Activated CD4-positive, alpha-beta memory T cell treated with anti-CD3 and anti-CD28 coated beads for 36 hours (primary cell): ENCODE measurements at regions not wholly inside any gene's neighbourhood (a gene's known extent, or its start where the extent isn't known, plus 50 kb on each side); places are given as distances from the start of the nearest gene placed in this dataset.

Experiments
- CTCF ChIA-PET: fragments of 350-600 bp; sonication (Branson Sonifier 250); formaldehyde crosslinking; loops from one replicate; lab custom pipeline; 2021; ENCODE audit warnings: antibody characterized with exemption, inconsistent platforms; lab: Charles Lee
- POLR2A ChIA-PET: fragments of 350-600 bp; sonication (Branson Sonifier 250); formaldehyde crosslinking; loops from one replicate; lab custom pipeline; 2021; ENCODE audit warnings: antibody characterized with exemption; lab: Charles Lee
- DNase-seq: peaks from one replicate; pipeline ENCODE4 v3.0.0-alpha.2; 2020
- H3K27ac Mint-ChIP-seq: one replicate; pipeline ENCODE4 v1.8.0; 2021; ENCODE audit warnings: mixed read lengths
- H3K27me3 Mint-ChIP-seq: one replicate; pipeline ENCODE4 v1.8.0; 2021; ENCODE audit warnings: mixed read lengths
- H3K36me3 Mint-ChIP-seq: one replicate; pipeline ENCODE4 v1.8.0; 2021; ENCODE audit warnings: mixed read lengths
- H3K4me1 Mint-ChIP-seq: one replicate; pipeline ENCODE4 v1.8.0; 2021; ENCODE audit warnings: low read depth, mixed read lengths
- H3K4me3 Mint-ChIP-seq: one replicate; pipeline ENCODE4 v1.8.0; 2021; ENCODE audit warnings: mild to moderate bottlenecking, mixed read lengths
- H3K9me3 Mint-ChIP-seq: one replicate; pipeline ENCODE4 v1.8.0; 2021; ENCODE audit warnings: mixed read lengths
- intact Hi-C: fragments of 100-400 bp; cut with micrococcal nuclease; formaldehyde crosslinking; loops from one replicate; pipeline ENCODE4 v1.15.1; 2023

GRCh38 chr16:88317613-88317965 is 65.2 kb upstream of the ZNF469 start:
- CTCF ChIA-PET, result no interaction called here
- peaks cover 6% of the 10 kb centered on the region for H3K27me3 Mint-ChIP-seq
- peaks cover 1% of the 10 kb centered on the region for H3K9me3 Mint-ChIP-seq
- no peaks in the 10 kb centered on the region for H3K4me1 Mint-ChIP-seq
- H3K36me3 Mint-ChIP-seq, result no peaks in the 10 kb centered on the region
- H3K27ac Mint-ChIP-seq, result no peak overlapping the region
- POLR2A ChIA-PET, result no interaction called here
- no peak for DNase-seq
- H3K4me3 Mint-ChIP-seq, result no peak overlapping the region
- intact Hi-C loops, result no loop called here

- intact Hi-C loops, result no loop called here
- H3K36me3 Mint-ChIP-seq, result no peaks in the 10 kb centered on the region
- ChIA-PET POLR2A (no interaction called here), CTCF (no interaction called here)
- peaks cover 6% of the 10 kb centered on the region for H3K27me3 Mint-ChIP-seq
- H3K27ac Mint-ChIP-seq, result no peak overlapping the region
- no peaks in the 10 kb centered on the region for H3K4me1 Mint-ChIP-seq
- no peaks in the 10 kb centered on the region for H3K9me3 Mint-ChIP-seq
- no peak overlapping the region for H3K4me3 Mint-ChIP-seq
- DNase-seq, result no peak
Measured at GRCh38 chr16:88318051-88318450, 64.7 kb upstream of the ZNF469 start.

- ChIA-PET CTCF (no interaction called here), POLR2A (no interaction called here)
- no peak overlapping the region for H3K27ac Mint-ChIP-seq
- intact Hi-C loops, result no loop called here
- H3K27me3 Mint-ChIP-seq, result peaks cover 6% of the 10 kb centered on the region
- no peaks in the 10 kb centered on the region for H3K9me3 Mint-ChIP-seq
- no peaks in the 10 kb centered on the region for H3K4me1 Mint-ChIP-seq
- no peak overlapping the region for H3K4me3 Mint-ChIP-seq
- no peak for DNase-seq
- H3K36me3 Mint-ChIP-seq, result no peaks in the 10 kb centered on the region
Measured at GRCh38 chr16:88318521-88318920, 64.2 kb upstream of the ZNF469 start.

GRCh38 chr16:88319116-88319965 is 63.4 kb upstream of the ZNF469 start:
- intact Hi-C loops, result no loop called here
- ChIA-PET POLR2A (no interaction called here), CTCF (no interaction called here)
- Mint-ChIP-seq H3K27me3 (peaks cover 6% of the 10 kb centered on the region), H3K4me1 (no peaks in the 10 kb centered on the region), H3K27ac (no peak overlapping the region), H3K36me3 (no peaks in the 10 kb centered on the region), H3K9me3 (no peaks in the 10 kb centered on the region), H3K4me3 (no peak overlapping the region)
- no peak for DNase-seq

- intact Hi-C loops, result no loop called here
- Mint-ChIP-seq H3K9me3 (no peaks in the 10 kb centered on the region), H3K27ac (no peak overlapping the region), H3K36me3 (no peaks in the 10 kb centered on the region), H3K4me3 (no peak overlapping the region), H3K27me3 (peaks cover 6% of the 10 kb centered on the region), H3K4me1 (no peaks in the 10 kb centered on the region)
- DNase-seq, result no peak
- ChIA-PET POLR2A (no interaction called here), CTCF (no interaction called here)
Measured at GRCh38 chr16:88320947-88321634, 61.7 kb upstream of the ZNF469 start.

GRCh38 chr16:88321635-88322499 is 60.9 kb upstream of the ZNF469 start:
- no peaks in the 10 kb centered on the region for H3K4me1 Mint-ChIP-seq

GRCh38 chr16:88322500-88322970 is 60.2 kb upstream of the ZNF469 start:
- peaks cover 4% of the 10 kb centered on the region for H3K27me3 Mint-ChIP-seq
- H3K4me3 Mint-ChIP-seq, result no peak overlapping the region
- ChIA-PET POLR2A (no interaction called here), CTCF (no interaction called here)
- DNase-seq, result no peak
- no peaks in the 10 kb centered on the region for H3K9me3 Mint-ChIP-seq
- no peak overlapping the region for H3K27ac Mint-ChIP-seq
- intact Hi-C loops, result no loop called here
- no peaks in the 10 kb centered on the region for H3K4me1 Mint-ChIP-seq
- no peaks in the 10 kb centered on the region for H3K36me3 Mint-ChIP-seq

More at GRCh38 chr16:88321635-88322499, 60.9 kb upstream of the ZNF469 start:
- ChIA-PET POLR2A (no interaction called here), CTCF (no interaction called here)
- H3K27ac Mint-ChIP-seq, result no peak overlapping the region
- no peaks in the 10 kb centered on the region for H3K36me3 Mint-ChIP-seq
- no peaks in the 10 kb centered on the region for H3K9me3 Mint-ChIP-seq
- intact Hi-C loops, result no loop called here
- no peak overlapping the region for H3K4me3 Mint-ChIP-seq
- DNase-seq, result no peak
- H3K27me3 Mint-ChIP-seq, result peaks cover 6% of the 10 kb centered on the region

- Mint-ChIP-seq H3K4me3 (no peak overlapping the region), H3K27ac (no peak overlapping the region), H3K4me1 (no peaks in the 10 kb centered on the region), H3K36me3 (no peaks in the 10 kb centered on the region), H3K27me3 (no peaks in the 10 kb centered on the region), H3K9me3 (no peaks in the 10 kb centered on the region)
- no peak for DNase-seq
- ChIA-PET POLR2A (no interaction called here), CTCF (no interaction called here)
- intact Hi-C loops, result no loop called here
Measured at GRCh38 chr16:88323041-88323440, 59.7 kb upstream of the ZNF469 start.

- DNase-seq, result no peak
- no peak overlapping the region for H3K4me3 Mint-ChIP-seq
- intact Hi-C loops, result no loop called here
- CTCF ChIA-PET, result no interaction called here
- no peaks in the 10 kb centered on the region for H3K4me1 Mint-ChIP-seq
- no peak overlapping the region for H3K27ac Mint-ChIP-seq
- no peaks in the 10 kb centered on the region for H3K9me3 Mint-ChIP-seq
- POLR2A ChIA-PET, result no interaction called here
- H3K27me3 Mint-ChIP-seq, result no peaks in the 10 kb centered on the region
- no peaks in the 10 kb centered on the region for H3K36me3 Mint-ChIP-seq
Measured at GRCh38 chr16:88323546-88324330, 59.0 kb upstream of the ZNF469 start.

GRCh38 chr16:88325087-88325750 is 57.5 kb upstream of the ZNF469 start:
- POLR2A ChIA-PET, result interaction anchor here (0.6 kb wide), 1 partner anchor 60 kb away, joined by 5 read pairs; no protein-coding TSS in a partner anchor
- Mint-ChIP-seq H3K4me3 (no peak overlapping the region), H3K27ac (no peak overlapping the region)

GRCh38 chr16:88325976-88326375 is 56.8 kb upstream of the ZNF469 start:
- CTCF ChIA-PET, result no interaction called here

More at GRCh38 chr16:88325087-88325750, 57.5 kb upstream of the ZNF469 start:
- CTCF ChIA-PET, result no interaction called here
- H3K36me3 Mint-ChIP-seq, result no peaks in the 10 kb centered on the region
- no peaks in the 10 kb centered on the region for H3K9me3 Mint-ChIP-seq
- no peak for DNase-seq
- no peaks in the 10 kb centered on the region for H3K27me3 Mint-ChIP-seq
- H3K4me1 Mint-ChIP-seq, result no peaks in the 10 kb centered on the region
- intact Hi-C loops, result no loop called here

More at GRCh38 chr16:88325976-88326375, 56.8 kb upstream of the ZNF469 start:
- Mint-ChIP-seq H3K27ac (no peak overlapping the region), H3K9me3 (no peaks in the 10 kb centered on the region), H3K4me1 (no peaks in the 10 kb centered on the region), H3K27me3 (no peaks in the 10 kb centered on the region), H3K36me3 (no peaks in the 10 kb centered on the region), H3K4me3 (no peak overlapping the region)
- no peak for DNase-seq
- POLR2A ChIA-PET, result no interaction called here
- intact Hi-C loops, result no loop called here
